ENCODE measurements at regions not wholly inside any gene's neighbourhood (a gene's known extent, or its start where the extent isn't known, plus 50 kb on each side); places are given as distances from the start of the nearest gene placed in this dataset.
"Not testable (repeated sequence)": the region's sequence is repeated elsewhere in the genome, so short reads cannot be mapped to it uniquely, and the experiment has no call there.

- not testable (repeated sequence) for TF ChIP-seq CTCF (IDR thresholded peaks at IDR 0.05; ENCODE audit: control extremely low read depth in 1 of 3, insufficient read depth in 1 of 3, low read depth in 1 of 3, low read length in 3 of 3); POLR2A (IDR thresholded peaks at IDR 0.05; ENCODE audit: control extremely low read depth in 1 of 2, low read depth in 2 of 2, low read length in 2 of 2)
Measured at GRCh38 chr2:111367871-111368270, 247.2 kb downstream of the BCL2L11 start.

Data from H1 (cell line).